HG03457 (cell line): ENCODE measurements at regions not wholly inside any gene's neighbourhood (a gene's known extent, or its start where the extent isn't known, plus 50 kb on each side); places are given as distances from the start of the nearest gene placed in this dataset.
"Not testable (repeated sequence)": the region's sequence is repeated elsewhere in the genome, so short reads cannot be mapped to it uniquely, and the experiment has no call there.

ENCODE experiments used
- ATAC-seq: cut with Tn5 transposase; IDR thresholded peaks from one replicate; pipeline ENCODE4 v1.9.1; 2021; ENCODE audit warnings: moderate number of reproducible peaks; ENCODE audit not compliant: unreplicated experiment

DNA sequence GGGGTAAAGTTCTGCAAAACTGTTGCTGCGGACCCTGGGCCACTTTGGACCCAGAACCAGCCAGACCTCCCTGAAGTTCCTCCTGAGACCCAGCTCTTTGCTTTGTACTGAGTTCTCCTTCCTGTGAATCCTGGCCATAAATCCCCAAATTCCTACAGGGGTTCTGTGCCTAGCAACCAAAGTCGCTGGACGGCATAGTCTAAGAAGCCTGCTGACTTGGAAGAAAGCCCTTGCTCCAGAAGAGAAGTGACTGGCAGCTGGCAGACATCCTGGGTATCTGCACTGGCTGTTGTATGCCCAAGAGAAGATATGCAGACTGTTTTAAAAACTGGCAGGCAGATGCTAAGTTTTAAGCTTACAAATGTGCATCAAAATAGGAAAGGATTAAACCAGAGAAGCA, 99.9 kb upstream of the SLC24A4 start:
- ATAC-seq, result no peak

DNA sequence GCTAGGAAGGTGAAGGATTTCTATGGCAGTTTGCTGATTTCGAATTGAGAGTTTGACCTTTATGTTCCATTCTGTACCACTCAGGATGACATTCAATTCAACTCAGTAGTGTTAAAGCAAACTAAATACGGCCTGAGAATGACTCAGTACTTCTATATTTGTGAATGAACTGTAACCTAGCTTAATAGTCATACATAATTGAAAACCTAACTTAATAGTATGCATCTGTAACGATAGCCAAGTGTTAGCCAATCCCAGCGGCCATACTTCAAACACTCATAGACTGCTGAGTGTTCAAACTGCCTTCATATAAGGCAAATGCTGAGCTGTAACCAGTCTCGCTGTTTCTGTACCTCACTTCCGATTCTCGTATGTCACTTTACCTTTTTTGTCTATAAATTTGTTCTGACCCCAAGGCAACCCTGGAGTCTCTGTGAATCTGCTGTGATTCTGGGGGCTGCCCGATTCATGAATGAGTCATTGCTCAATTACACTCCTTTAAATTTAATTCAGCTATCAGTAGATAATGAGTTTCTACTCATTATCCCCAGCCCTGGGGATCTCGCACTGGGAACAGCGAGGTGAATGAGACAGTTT, 98.5 kb upstream of the SLC24A4 start:
- no peak for ATAC-seq

DNA sequence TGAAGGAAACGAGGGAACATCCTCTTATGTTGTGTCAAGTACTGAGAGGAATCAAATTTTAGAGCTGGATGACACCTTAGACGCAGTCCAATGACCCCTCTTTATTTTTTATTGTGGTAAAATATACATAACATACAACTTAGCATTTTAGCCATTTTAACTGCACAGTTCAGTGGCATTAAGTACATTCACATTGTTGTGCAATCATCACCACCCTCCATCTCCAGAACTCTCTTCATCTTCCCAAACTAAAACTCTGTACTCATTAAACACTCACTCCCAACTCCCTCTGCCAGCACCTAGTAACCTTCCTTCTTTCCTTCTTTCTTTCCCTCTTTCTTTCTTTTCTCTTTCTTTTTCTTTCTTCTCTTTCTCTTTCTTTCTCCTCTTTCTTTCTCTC, 97.2 kb upstream of the SLC24A4 start:
- no peak for ATAC-seq

DNA sequence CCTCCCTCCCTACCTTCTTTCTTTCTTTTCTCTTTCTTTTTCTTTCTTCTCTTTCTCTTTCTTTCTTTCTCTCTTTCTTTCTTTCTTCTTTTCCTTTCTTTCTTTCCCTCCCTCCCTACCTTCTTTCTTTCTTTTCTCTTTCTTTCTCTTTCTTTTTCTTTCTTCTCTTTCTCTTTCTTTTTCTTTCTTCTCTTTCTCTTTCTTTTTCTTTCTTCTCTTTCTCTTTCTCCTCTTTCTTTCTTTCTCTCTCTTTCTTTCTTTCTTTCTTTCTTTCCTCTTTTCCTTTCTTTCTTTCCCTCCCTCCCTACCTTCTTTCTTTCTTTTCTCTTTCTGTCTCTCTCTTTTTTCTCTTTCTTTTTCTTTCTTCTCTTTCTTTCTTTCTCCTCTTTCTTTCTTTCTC, 96.8 kb upstream of the SLC24A4 start:
- not testable (repeated sequence) for ATAC-seq

DNA sequence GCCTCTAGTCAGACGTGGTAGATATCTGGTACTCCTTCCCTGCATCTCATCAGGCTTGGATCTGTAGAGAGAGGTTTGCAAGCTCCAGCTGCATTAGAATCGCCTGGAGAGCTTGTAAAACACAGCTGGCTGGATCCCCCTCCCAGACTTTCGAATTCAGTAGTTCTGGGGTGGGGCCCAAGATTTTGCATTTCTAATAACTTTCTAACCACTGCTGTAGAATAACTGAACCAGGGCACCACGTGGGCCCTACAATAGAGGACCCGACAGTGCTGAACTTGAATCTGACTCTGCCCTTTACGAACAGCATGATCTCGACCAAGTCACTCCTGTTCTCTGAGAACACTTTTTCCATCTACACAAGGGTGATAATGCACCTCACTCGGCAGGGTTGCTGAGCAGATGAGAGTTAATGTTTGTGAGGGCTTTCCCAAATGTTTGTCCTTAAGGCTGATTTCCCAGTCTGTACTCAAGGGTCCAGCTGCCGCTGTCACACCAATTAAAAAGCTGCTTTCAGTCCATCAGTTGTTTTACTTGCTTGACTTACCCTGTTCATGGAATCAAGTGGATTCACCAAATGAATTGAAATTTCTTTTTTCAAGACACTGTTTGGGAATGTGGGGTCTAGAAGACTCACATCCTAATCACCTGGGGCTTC, 86.6 kb upstream of the SLC24A4 start:
- ATAC-seq, result no peak

DNA sequence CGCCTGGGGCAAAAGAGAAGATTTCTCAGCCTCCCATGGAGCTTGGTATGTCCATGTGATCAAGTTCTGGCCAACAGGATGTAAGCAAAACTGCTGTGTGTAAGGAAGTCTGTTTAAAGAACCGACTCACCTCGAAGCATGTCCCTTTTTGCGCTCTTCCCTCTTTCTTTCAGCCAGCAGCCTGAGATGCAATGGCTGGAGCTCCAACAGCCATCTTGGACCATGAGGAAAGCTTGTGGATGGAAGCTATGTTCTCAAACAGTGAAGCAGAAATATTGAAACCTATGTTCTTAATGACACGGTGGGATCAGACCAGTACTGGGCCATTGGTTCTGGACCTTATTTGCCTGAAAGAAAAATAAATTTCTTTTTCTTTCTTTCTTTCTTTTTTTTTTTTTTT, 82.3 kb upstream of the SLC24A4 start:
- no peak for ATAC-seq

DNA sequence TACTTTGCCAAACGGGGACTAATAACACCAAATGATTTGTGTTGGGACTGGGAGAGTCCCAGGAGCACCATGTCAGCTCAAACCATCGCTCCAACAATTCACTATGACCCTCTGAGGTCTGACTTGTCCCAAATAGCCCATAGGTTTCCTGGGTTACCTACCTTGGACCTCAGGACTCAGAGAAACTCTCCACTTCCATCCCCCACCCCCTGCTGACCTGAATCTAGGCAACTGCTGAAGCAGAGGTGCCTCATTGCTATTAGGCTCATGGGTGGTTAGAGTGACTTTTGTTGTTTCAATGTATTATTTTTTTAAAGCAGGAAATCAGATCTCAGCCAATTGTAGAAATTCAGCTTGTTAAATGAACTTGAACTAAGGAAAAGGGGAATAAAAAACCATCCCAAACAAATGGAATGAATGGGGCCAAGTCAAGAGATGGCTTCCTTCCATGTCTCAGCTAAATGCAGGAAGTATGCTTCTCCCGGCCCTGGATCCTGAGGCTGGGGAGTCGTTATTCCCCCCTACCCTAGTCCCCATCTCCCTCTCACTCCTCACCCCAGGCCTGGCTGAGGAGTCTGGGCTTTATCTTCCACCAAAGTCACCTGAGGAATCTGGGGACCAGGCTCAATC, 80.9 kb upstream of the SLC24A4 start:
- no peak for ATAC-seq

DNA sequence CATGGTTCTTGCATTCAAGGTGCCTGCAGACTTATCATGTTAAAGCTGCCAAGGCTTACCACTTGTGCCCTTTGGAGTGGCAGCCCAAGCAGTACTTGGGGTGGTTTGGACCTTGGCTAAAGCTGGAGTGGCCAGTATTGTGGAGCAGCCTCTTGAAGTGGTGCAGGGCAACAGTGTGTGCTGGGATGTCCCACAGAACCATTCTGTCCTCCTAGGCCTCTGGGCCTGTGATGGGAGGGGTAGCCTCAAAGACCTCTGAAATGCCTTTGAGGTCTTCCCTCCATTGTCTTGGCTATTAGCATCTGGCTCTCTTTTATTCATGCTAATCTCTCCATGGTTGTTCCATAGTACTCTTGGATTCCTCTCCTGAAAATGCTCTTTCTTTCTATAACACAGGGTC, 78.2 kb upstream of the SLC24A4 start:
- ATAC-seq, result no peak

DNA sequence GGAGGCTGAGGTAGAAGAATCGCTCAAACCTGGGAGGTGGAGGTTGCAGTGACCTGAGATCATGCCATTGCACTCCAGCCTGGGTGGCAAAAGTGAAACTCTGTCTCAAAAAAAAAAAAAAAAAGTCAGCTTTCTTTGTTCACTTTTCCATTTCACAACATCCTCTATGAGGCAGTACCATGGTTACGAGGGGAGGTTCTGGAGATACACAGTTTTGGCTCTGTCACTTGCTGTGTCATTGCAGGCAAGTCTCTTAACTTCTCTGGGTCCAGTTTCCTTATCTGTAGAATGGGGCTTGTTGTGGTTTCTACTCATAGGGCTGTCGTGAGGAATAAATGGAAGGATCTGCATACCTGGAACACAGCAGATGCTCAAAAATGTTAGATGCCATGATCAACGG, 75.6 kb upstream of the SLC24A4 start:
- ATAC-seq, result no peak

DNA sequence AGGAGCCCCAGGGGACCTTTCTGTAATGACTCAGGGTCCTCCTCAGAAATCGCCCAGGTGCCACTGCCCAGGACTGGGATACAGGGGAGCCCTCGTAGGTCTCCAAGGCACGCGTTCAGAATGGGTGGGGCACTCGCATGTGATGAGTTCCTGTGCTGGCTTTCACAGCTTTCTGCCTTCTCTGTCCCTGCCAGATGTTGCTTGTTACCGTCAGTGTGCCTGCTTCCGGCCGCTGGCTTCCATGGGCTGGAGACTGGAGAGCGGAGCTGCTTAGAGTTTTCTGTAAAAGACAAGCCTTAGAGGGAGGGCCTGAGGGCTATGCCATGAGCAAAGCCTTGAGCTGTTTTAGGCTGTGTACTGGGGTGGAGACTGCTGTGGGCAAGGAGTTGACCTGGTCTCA, 75.0 kb upstream of the SLC24A4 start:
- no peak for ATAC-seq

DNA sequence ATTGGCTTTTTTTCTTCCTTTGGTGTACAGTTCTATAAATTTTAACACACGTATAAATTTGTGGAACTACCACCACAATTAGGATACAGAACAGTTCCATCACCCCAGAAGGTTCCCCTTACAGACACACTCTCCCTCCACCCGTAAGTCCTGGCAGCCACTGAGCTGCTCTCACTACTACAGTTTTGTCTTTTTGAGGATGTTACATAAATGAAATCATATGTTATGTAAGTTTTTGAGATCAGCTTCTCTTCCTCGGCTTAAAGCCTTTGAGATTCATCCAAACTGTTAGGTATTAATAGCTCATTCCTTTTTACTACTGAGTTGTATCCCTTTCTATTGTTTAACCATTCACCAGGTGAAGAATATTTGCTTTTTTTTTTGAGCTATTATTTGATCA, 74.3 kb upstream of the SLC24A4 start:
- ATAC-seq, result no peak

DNA sequence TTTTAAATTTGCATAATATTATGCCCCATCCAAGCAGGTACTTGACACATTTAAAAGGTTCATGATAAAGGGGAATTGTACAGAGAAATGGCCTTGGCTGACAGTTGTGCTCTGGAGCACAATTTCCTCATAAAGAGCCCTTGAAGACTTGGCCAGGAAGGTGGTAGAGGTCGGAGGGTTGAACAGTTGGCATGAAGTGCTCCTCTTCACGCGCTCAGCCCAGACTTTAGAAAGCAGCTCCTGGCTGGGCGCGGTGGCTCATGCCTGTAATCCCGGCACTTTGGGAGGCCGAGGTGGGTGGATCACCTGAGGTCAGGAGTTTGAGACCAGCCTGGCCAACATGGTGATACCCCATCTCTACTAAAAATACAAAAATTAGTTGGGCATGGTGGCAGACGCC, 72.6 kb upstream of the SLC24A4 start:
- not testable (repeated sequence) for ATAC-seq

DNA sequence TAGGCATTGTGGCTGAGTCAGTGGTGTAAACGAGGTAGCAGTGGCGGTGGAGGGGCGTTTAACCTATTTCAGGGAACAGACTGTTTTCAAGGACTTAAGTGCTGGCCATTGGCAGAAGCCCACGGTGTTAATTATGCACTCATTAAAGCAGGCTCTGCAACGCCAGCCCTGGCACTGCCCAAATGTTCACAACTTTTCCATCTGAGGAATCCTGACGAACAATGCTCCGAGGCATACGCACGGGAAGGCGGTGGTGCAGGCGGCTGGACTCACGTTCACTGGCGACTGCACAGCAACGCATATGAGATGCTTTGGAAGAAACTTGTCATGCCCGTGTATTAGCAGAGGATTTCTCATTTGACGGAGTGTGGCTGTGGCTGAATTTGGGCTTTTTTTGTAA, 70.6 kb upstream of the SLC24A4 start:
- no peak for ATAC-seq

DNA sequence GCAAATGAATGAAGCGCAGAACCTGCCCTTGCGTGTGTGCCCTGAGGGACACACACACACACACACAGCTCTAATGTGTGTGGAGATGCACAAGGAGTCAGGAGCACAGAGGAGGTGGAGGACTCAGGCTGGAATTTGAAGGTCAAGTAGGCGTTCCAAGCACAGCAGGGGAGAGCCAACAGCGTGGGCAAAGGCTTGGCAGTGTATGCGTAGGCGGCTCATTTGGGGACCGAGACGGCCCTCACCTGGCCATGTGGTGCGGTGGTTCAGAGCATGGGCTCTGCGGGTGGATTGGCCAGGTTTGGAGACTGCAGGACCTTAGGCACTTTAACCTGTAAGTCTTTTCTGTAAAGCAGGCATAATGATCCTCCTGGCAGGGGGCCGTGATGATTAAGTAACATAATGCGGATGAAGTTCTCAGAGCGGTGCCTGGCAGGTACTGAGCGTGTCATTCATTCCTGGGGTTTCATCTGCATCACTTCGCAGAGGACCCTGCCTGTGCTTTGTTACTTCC, 69.5 kb upstream of the SLC24A4 start:
- no peak for ATAC-seq

DNA sequence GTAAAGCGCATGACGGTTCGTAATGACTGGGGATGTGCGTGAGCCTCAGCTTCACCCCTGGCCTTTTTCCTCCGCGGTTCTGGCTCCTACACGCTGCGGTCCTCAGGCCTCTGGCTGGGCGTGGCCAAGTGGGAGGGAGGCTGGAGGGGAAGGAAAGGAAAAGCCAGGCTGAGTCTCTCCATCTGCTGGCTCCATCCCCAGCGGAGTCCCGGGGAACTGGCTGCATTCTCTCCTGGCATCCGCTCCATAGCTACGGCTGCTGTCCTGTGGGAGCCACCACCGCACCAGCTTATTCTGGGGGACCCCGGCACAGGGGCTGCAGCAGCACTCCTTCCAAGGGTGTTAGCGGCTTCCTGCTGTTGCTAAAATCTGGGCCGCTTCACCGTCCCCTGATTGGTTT, 68.2 kb upstream of the SLC24A4 start:
- ATAC-seq, result no peak

DNA sequence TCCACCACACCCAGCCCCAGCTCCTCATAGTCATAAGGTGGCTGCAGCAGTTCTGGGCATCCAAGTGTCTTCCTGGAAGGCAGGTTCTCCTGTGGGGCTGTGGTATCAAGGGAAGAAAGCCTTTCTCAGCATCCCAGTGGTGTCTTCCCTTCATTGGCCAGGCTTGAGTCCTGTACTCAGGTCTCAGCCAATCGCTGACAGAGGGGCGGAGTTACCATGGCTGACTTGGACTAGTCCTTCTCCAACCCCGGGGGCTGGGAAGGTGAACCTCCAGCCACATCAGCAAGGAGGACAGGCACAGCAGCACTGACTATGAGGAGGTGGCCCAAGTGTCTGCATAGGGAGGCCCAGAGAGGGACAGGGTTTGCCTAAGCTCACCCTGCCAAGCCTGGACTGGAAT, 64.0 kb upstream of the SLC24A4 start:
- no peak for ATAC-seq

DNA sequence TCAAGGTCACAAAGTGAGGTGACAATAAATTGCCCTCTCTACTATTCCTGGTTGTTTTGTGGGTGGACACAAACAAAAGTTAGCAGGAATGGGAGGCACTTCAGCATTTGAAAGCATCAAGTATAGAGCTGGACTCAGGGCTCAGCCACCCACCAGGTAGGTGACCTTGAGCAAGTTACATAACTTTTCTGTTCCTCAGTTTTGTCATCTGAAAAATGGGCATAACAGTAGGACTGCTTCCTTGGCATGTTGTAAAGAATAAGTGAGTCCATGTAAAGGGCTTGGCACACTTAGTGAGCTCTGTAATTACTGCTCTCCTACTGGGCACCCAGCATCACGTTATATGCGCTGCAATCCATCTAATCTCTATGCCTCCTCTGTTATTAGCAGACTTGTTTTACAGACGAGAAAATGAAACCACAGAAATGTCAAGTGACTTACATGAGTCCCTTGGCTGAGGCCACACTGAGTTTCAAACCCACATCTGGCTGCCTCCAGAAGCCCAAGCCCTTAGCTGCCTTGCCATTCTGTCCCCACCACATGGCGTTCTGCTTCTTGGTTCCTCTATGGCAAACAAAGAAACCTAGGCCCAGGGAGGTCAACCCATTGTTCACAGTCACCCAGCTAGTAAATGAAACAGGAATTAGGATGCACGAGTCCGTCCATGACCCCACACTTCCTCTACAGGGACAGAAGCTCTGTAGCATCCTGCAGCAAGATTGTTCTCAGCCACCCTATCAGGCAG, 63.2 kb upstream of the SLC24A4 start:
- peak; percentile 61 for ATAC-seq

DNA sequence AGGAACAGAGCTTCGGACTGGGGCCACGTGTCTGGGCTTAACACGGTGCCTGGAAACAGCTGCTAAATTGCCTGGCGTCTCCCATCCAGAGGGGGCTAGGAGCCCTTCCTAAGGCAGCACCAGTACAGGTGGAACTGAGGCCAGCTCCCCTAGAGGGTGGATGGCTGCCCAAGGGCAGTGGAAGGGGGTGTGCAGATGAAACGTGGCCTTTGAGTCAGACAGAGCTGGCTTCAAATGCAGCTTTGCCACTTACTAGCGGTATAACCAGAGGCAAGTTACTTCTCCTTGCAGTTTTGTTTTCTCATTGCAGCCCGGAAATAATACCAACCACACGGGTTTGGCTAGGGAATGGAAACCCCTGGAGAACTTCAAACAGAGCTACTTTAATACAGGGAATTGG, 59.3 kb upstream of the SLC24A4 start:
- no peak for ATAC-seq

DNA sequence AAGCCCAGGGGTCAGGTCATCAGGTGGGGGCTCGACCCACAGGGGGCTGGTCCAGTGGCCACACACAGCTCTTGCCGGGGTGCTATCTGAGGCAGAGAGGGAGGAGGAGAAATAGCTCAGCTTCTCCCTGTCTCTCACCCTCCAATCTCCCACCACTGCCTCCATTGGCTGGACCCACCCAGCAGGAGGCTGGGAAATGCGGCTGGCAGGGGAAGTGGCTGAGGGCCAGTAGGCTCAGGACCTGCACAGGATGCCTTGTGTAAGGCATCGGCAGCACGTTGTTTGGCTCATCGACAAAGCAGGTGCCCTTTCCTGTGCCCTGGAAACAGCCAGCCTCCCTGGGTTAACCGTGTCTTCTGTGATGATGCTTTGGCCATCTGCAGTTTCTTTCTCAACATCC, 58.8 kb upstream of the SLC24A4 start:
- no peak for ATAC-seq

DNA sequence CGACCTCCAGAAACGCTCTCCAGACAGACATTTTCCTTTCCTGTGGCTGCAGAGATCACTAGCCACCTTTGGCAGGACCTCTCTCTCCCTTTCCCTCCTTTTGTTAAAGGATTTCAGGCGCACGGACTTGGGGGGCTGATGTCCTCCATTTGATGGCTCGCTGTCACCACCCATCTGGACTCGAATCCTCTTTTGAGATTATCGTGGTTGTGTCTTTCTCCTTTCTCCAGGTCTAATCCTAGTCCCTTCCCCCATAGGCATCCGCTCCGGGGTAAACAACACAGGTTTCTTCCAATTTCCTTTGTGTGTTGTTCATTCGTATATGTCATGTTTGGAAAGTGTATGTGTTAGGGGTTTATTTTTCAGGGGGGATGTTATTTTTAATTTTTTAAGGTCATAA, 56.7 kb upstream of the SLC24A4 start:
- ATAC-seq, result no peak
